Astrocyte (in vitro differentiated cells and primary cell): ENCODE measurements at regions not wholly inside any gene's neighbourhood (a gene's known extent, or its start where the extent isn't known, plus 50 kb on each side); places are given as distances from the start of the nearest gene placed in this dataset.

Experiments
- CTCF ChIP-seq: IDR thresholded peaks from 2 replicates; pipeline ENCODE4 v1.5.1; 2011; ENCODE audit warnings: low read depth, mild to moderate bottlenecking, inconsistent platforms, low read length, moderate library complexity; ENCODE audit not compliant: insufficient read depth
- EZH2 ChIP-seq: IDR thresholded peaks from 2 replicates; pipeline ENCODE4 v1.6.1; 2012; ENCODE audit warnings: mild to moderate bottlenecking, low read length, inconsistent platforms; ENCODE audit not compliant: insufficient read depth

- TF ChIP-seq CTCF, result no peak
- no peak for TF ChIP-seq EZH2
Measured at GRCh38 chr6:45727819-45728449, 287.7 kb downstream of the CLIC5 start.
